Peyer's patch (tissue), 4 donors: ENCODE measurements at regions not wholly inside any gene's neighbourhood (a gene's known extent, or its start where the extent isn't known, plus 50 kb on each side); places are given as distances from the start of the nearest gene placed in this dataset.

Experiments used
- CTCF ChIP-seq, 6 experiments: fragments of 450-650 bp in 4 of 6; fragments of 200-600 bp in 2 of 6; sonication (generic) in 1 of 6; IDR thresholded peaks; one replicate each; pipeline ENCODE4 v1.5.1; 2017 to 2019; ENCODE audit warnings: antibody characterized with exemption in 6 of 6, mild to moderate bottlenecking in 3 of 6, moderate library complexity in 1 of 6
- POLR2A ChIP-seq, 2 donors: fragments of 450-650 bp; IDR thresholded peaks; one replicate each; pipeline ENCODE4 v1.5.1; 2017; ENCODE audit warnings: antibody characterized with exemption in 2 of 2, mild to moderate bottlenecking in 2 of 2, moderate library complexity in 2 of 2

DNA sequence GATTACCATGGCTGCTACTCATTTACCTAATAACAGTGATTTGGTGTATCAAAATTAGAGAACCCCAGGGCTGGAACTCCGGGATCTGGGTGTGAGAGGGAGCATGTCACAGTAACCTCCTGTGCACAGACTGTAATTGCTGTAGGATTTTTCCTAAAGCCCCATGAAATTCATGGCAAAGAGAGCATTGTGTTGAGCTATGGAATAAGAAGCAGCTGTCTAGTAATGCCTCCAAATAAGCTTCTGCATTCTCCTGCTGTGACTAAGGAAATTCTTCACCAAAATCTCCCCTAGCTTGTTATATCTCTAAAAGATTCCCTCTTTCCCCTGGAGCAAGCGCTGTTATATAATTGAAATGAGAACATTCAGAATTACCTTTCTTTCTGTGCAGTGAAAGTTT is 158.1 kb upstream of the SPATS2L start:
- TF ChIP-seq POLR2A (IDR thresholded peaks at IDR 0.05) (no peak), CTCF (IDR thresholded peaks at IDR 0.05) (no peak)
